Sigmoid colon (tissue), 4 donors: ENCODE measurements at regions not wholly inside any gene's neighbourhood (a gene's known extent, or its start where the extent isn't known, plus 50 kb on each side); places are given as distances from the start of the nearest gene placed in this dataset.

ENCODE experiments used
- CTCF ChIP-seq, 4 experiments: fragments of 450-650 bp in 3 of 4; fragments of 200-600 bp in 1 of 4; IDR thresholded peaks; one replicate each; pipeline ENCODE4 v1.5.1; 2016 to 2019; ENCODE audit warnings: antibody characterized with exemption in 4 of 4, mild to moderate bottlenecking in 3 of 4, moderate library complexity in 2 of 4
- EP300 ChIP-seq, 4 donors: sonication (generic); formaldehyde crosslinking; IDR thresholded peaks; one replicate each; pipeline ENCODE4 v1.6.1; 2017; ENCODE audit warnings: antibody characterized with exemption in 4 of 4
- POLR2A ChIP-seq, 2 donors: fragments of 450-650 bp; IDR thresholded peaks; one replicate each; pipeline ENCODE4 v1.6.1; 2016; ENCODE audit warnings: antibody characterized with exemption in 2 of 2, mild to moderate bottlenecking in 2 of 2, moderate library complexity in 2 of 2

- TF ChIP-seq POLR2A (IDR thresholded peaks at IDR 0.05) (no peak), EP300 (IDR thresholded peaks at IDR 0.05) (no peak), CTCF (IDR thresholded peaks at IDR 0.05) (no peak)
Observed at GRCh38 chr2:125175415-125175814, 1150.3 kb downstream of the CNTNAP5 start.
